ENCODE measurements at regions not wholly inside any gene's neighbourhood (a gene's known extent, or its start where the extent isn't known, plus 50 kb on each side); places are given as distances from the start of the nearest gene placed in this dataset.

- no peaks in the 10 kb centered on the region for H3K79me2 ChIP-seq (ENCODE audit: control insufficient read depth, insufficient read depth, low read length)
- CTCF ChIA-PET, result no interaction called here
- H3K9ac ChIP-seq (ENCODE audit: control insufficient read depth, insufficient read depth, low read length), result no peak overlapping the region
- no peaks in the 10 kb centered on the region for H4K20me1 ChIP-seq (ENCODE audit: control insufficient read depth, insufficient read depth)
- FAIRE-seq, result no peak
- SMC1A ChIA-PET (ENCODE audit: uncharacterized antibody, unreplicated experiment), result interaction anchor here (0.9 to 2.3 kb wide), 4 partner anchors 8 to 75 kb away, joined by 3 to 7 read pairs (median 4); no protein-coding TSS in a partner anchor
- no TSS peak for BruUV-seq (replicated peaks)
- POLR2A ChIA-PET, result no interaction called here
- in situ Hi-C loops (cut with MboI), result no loop called here
- H3K27me3 ChIP-seq (replicated peaks in 1 of 2; ENCODE audit: control insufficient read depth in 2 of 2, insufficient read depth in 2 of 2, low read length in 1 of 2), result no peaks in the 10 kb centered on the region
- ATAC-seq, result no peak
- no peak overlapping the region for H3K27ac ChIP-seq (ENCODE audit: control insufficient read depth, insufficient read depth)
- H3K4me1 ChIP-seq (ENCODE audit: control insufficient read depth, insufficient read depth, low read length), result no peaks in the 10 kb centered on the region
- H3K36me3 ChIP-seq (ENCODE audit: control insufficient read depth in 2 of 2, insufficient read depth in 2 of 2, low read length in 1 of 2), result no peaks in the 10 kb centered on the region
- no peak overlapping the region for H3K4me2 ChIP-seq (ENCODE audit: control insufficient read depth, insufficient read depth)
- WGBS (ENCODE audit: insufficient coverage, insufficient replicate concordance, low lambda C conversion rate, missing lambda C conversion rate), result 84% methylated on average over 7 of the region's 7 CpGs
- RAD21 ChIA-PET (ENCODE audit: unreplicated experiment), result no interaction called here
- H3K4me3 ChIP-seq, result no peak overlapping the region
- no peak overlapping the region for H2AFZ ChIP-seq (ENCODE audit: control insufficient read depth, low read depth, low read length)
- TF ChIP-seq GATAD2B (conservative IDR thresholded peaks at IDR 0.05; ENCODE audit: low read depth) (no peak), NFYB (IDR thresholded peaks at IDR 0.05; ENCODE audit: insufficient read depth, low read depth, low read length) (no peak), GABPA (IDR thresholded peaks at IDR 0.05; ENCODE audit: low read depth) (no peak), USF1 (IDR thresholded peaks at IDR 0.05; ENCODE audit: borderline replicate concordance, extremely low read length, insufficient read depth, low read depth, low read length) (no peak)
- no peak for DNase-seq (ENCODE audit: low read depth, low spot score)
- intact Hi-C loops (cut with micrococcal nuclease; ENCODE audit: unreplicated experiment), result no loop called here
- no peaks in the 10 kb centered on the region for H3K9me3 ChIP-seq (replicated peaks; ENCODE audit: control insufficient read depth, insufficient read depth, low read length)
Observed at GRCh38 chr6:16069671-16070070, 59.2 kb upstream of the MYLIP start.

GRCh38 chr6:16069222-16069621, 59.7 kb upstream of the MYLIP start:
- no peaks in the 10 kb centered on the region for H3K79me2 ChIP-seq (ENCODE audit: control insufficient read depth, insufficient read depth, low read length)
- no peaks in the 10 kb centered on the region for H3K4me1 ChIP-seq (ENCODE audit: control insufficient read depth, insufficient read depth, low read length)
- H3K4me3 ChIP-seq, result no peak overlapping the region
- no peak overlapping the region for H3K27ac ChIP-seq (ENCODE audit: control insufficient read depth, insufficient read depth)
- POLR2A ChIA-PET, result no interaction called here
- no peak overlapping the region for H2AFZ ChIP-seq (ENCODE audit: control insufficient read depth, low read depth, low read length)
- SMC1A ChIA-PET (ENCODE audit: uncharacterized antibody, unreplicated experiment), result interaction anchor here (1.1 to 2.3 kb wide), 2 partner anchors 8 to 9 kb away, joined by 3 to 7 read pairs; no protein-coding TSS in a partner anchor
- FAIRE-seq, result no peak
- H4K20me1 ChIP-seq (ENCODE audit: control insufficient read depth, insufficient read depth), result no peaks in the 10 kb centered on the region
- no peak overlapping the region for H3K9ac ChIP-seq (ENCODE audit: control insufficient read depth, insufficient read depth, low read length)
- no peak for DNase-seq (ENCODE audit: low read depth, low spot score)
- no peaks in the 10 kb centered on the region for H3K27me3 ChIP-seq (replicated peaks in 1 of 2; ENCODE audit: control insufficient read depth in 2 of 2, insufficient read depth in 2 of 2, low read length in 1 of 2)
- H3K4me2 ChIP-seq (ENCODE audit: control insufficient read depth, insufficient read depth), result no peak overlapping the region
- H3K36me3 ChIP-seq (ENCODE audit: control insufficient read depth in 2 of 2, insufficient read depth in 2 of 2, low read length in 1 of 2), result no peaks in the 10 kb centered on the region
- ATAC-seq, result no peak
- no TSS peak for BruUV-seq (replicated peaks)
- intact Hi-C loops (cut with micrococcal nuclease; ENCODE audit: unreplicated experiment), result no loop called here
- in situ Hi-C loops (cut with MboI), result no loop called here
- CTCF ChIA-PET, result no interaction called here
- no peaks in the 10 kb centered on the region for H3K9me3 ChIP-seq (replicated peaks; ENCODE audit: control insufficient read depth, insufficient read depth, low read length)
- WGBS (ENCODE audit: insufficient coverage, insufficient replicate concordance, low lambda C conversion rate, missing lambda C conversion rate), result 86% methylated on average over 14 of the region's 39 CpGs
- RAD21 ChIA-PET (ENCODE audit: unreplicated experiment), result no interaction called here
- TF ChIP-seq CHD1 (IDR thresholded peaks at IDR 0.05; ENCODE audit: low read depth, low read length) (no peak), PML (IDR thresholded peaks at IDR 0.05; ENCODE audit: low read length) (no peak), IRF4 (IDR thresholded peaks at IDR 0.05; ENCODE audit: low read depth, low read length) (no peak), ZNF274 (IDR thresholded peaks at IDR 0.05; ENCODE audit: insufficient read depth, insufficient read length) (no peak), E2F4 (IDR thresholded peaks at IDR 0.05; ENCODE audit: low read depth, low read length) (no peak), NR2F1 (conservative IDR thresholded peaks at IDR 0.05) (no peak), EZH2 (IDR thresholded peaks at IDR 0.05; ENCODE audit: borderline replicate concordance, control insufficient read depth, low read depth, low read length) (no peak)
- TF ChIP-seq, protein P1, sequence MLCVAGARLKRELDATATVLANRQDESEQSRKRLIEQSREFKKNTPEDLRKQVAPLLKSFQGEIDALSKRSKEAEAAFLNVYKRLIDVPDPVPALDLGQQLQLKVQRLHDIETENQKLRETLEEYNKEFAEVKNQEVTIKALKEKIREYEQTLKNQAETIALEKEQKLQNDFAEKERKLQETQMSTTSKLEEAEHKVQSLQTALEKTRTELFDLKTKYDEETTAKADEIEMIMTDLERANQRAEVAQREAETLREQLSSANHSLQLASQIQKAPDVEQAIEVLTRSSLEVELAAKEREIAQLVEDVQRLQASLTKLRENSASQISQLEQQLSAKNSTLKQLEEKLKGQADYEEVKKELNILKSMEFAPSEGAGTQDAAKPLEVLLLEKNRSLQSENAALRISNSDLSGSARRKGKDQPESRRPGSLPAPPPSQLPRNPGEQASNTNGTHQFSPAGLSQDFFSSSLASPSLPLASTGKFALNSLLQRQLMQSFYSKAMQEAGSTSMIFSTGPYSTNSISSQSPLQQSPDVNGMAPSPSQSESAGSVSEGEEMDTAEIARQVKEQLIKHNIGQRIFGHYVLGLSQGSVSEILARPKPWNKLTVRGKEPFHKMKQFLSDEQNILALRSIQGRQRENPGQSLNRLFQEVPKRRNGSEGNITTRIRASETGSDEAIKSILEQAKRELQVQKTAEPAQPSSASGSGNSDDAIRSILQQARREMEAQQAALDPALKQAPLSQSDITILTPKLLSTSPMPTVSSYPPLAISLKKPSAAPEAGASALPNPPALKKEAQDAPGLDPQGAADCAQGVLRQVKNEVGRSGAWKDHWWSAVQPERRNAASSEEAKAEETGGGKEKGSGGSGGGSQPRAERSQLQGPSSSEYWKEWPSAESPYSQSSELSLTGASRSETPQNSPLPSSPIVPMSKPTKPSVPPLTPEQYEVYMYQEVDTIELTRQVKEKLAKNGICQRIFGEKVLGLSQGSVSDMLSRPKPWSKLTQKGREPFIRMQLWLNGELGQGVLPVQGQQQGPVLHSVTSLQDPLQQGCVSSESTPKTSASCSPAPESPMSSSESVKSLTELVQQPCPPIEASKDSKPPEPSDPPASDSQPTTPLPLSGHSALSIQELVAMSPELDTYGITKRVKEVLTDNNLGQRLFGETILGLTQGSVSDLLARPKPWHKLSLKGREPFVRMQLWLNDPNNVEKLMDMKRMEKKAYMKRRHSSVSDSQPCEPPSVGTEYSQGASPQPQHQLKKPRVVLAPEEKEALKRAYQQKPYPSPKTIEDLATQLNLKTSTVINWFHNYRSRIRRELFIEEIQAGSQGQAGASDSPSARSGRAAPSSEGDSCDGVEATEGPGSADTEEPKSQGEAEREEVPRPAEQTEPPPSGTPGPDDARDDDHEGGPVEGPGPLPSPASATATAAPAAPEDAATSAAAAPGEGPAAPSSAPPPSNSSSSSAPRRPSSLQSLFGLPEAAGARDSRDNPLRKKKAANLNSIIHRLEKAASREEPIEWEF (IDR thresholded peaks at IDR 0.05; ENCODE audit: insufficient replicate concordance, low read depth, low read length), result no peak

Data from GM12878 (cell line).